ENCODE measurements at regions not wholly inside any gene's neighbourhood (a gene's known extent, or its start where the extent isn't known, plus 50 kb on each side); places are given as distances from the start of the nearest gene placed in this dataset.

- ATAC-seq (no peak), DNase-seq (no peak)
- Histone ChIP-seq H3K4me3 (ENCODE audit: low read length) (no peak overlapping the region), H3K36me3 (ENCODE audit: control insufficient read depth, insufficient read depth, low read length) (no peaks in the 10 kb centered on the region), H3K4me1 (ENCODE audit: control insufficient read depth, insufficient read depth, low read length) (no peaks in the 10 kb centered on the region), H3K27me3 (ENCODE audit: control insufficient read depth, insufficient read depth, low read length) (peaks cover 3% of the 10 kb centered on the region), H3K9me3 (ENCODE audit: control insufficient read depth, insufficient read depth, low read length) (peaks cover 4% of the 10 kb centered on the region), H3K27ac (ENCODE audit: low read length) (no peak overlapping the region)
- H3K9me3 Mint-ChIP-seq, result no peaks in the 10 kb centered on the region
- WGBS (ENCODE audit: insufficient coverage), result 40% methylated on average over 3 of the region's 5 CpGs
- no peaks in the 10 kb centered on the region for H3K36me3 Mint-ChIP-seq
- no peak for TF ChIP-seq CTCF (IDR thresholded peaks at IDR 0.05)
- H3K4me1 Mint-ChIP-seq, result peaks cover 0 to 5% of the 10 kb centered on the region in 2 donors
- peaks cover 14 to 33% of the 10 kb centered on the region in 2 donors for H3K27me3 Mint-ChIP-seq (ENCODE audit: low read depth in 2 of 2)
- H3K4me3 Mint-ChIP-seq, result no peak overlapping the region
- intact Hi-C loops (cut with micrococcal nuclease), result no loop called here
- H3K27ac Mint-ChIP-seq, result no peak overlapping the region
Measured at GRCh38 chr18:24538414-24539264, 78.2 kb downstream of the HRH4 start.

- intact Hi-C loops (cut with micrococcal nuclease), result no loop called here
- DNase-seq, result no peak
- Mint-ChIP-seq H3K36me3 (no peaks in the 10 kb centered on the region), H3K4me3 (no peak overlapping the region), H3K9me3 (no peaks in the 10 kb centered on the region), H3K4me1 (no peaks in the 10 kb centered on the region), H3K27ac (no peak overlapping the region), H3K27me3 (ENCODE audit: low read depth in 2 of 2) (peaks cover 14 to 38% of the 10 kb centered on the region in 2 donors)
- WGBS (ENCODE audit: insufficient coverage), result 67% methylated on average over 4 of the region's 4 CpGs
- no peak overlapping the region for H3K4me3 ChIP-seq (ENCODE audit: low read length)
- H3K9me3 ChIP-seq (ENCODE audit: control insufficient read depth, insufficient read depth, low read length), result no peaks in the 10 kb centered on the region
- no peaks in the 10 kb centered on the region for H3K36me3 ChIP-seq (ENCODE audit: control insufficient read depth, insufficient read depth, low read length)
- no peak for TF ChIP-seq CTCF (IDR thresholded peaks at IDR 0.05)
- no peak for ATAC-seq
- no peaks in the 10 kb centered on the region for H3K27me3 ChIP-seq (ENCODE audit: control insufficient read depth, insufficient read depth, low read length)
- no peaks in the 10 kb centered on the region for H3K4me1 ChIP-seq (ENCODE audit: control insufficient read depth, insufficient read depth, low read length)
- H3K27ac ChIP-seq (ENCODE audit: low read length), result no peak overlapping the region
Measured at GRCh38 chr18:24539866-24540617, 79.6 kb downstream of the HRH4 start.

GRCh38 chr18:24540896-24541295, 80.5 kb downstream of the HRH4 start:
- Histone ChIP-seq H3K27me3 (ENCODE audit: control insufficient read depth, insufficient read depth, low read length) (no peaks in the 10 kb centered on the region), H3K9me3 (ENCODE audit: control insufficient read depth, insufficient read depth, low read length) (no peaks in the 10 kb centered on the region), H3K27ac (ENCODE audit: low read length) (no peak overlapping the region), H3K4me3 (ENCODE audit: low read length) (no peak overlapping the region), H3K36me3 (ENCODE audit: control insufficient read depth, insufficient read depth, low read length) (no peaks in the 10 kb centered on the region), H3K4me1 (ENCODE audit: control insufficient read depth, insufficient read depth, low read length) (no peaks in the 10 kb centered on the region)
- H3K36me3 Mint-ChIP-seq, result no peaks in the 10 kb centered on the region
- H3K27ac Mint-ChIP-seq, result no peak overlapping the region
- DNase-seq (no peak), ATAC-seq (no peak)
- no peak overlapping the region for H3K4me3 Mint-ChIP-seq
- intact Hi-C loops (cut with micrococcal nuclease), result no loop called here
- no peaks in the 10 kb centered on the region for H3K4me1 Mint-ChIP-seq
- TF ChIP-seq CTCF (IDR thresholded peaks at IDR 0.05), result no peak
- no peaks in the 10 kb centered on the region for H3K9me3 Mint-ChIP-seq
- peaks cover 11 to 32% of the 10 kb centered on the region in 2 donors for H3K27me3 Mint-ChIP-seq (ENCODE audit: low read depth in 2 of 2)
- WGBS (ENCODE audit: insufficient coverage), result 78% methylated on average over 7 of the region's 8 CpGs
